Smooth muscle cell (in vitro differentiated cells): ENCODE measurements at regions not wholly inside any gene's neighbourhood (a gene's known extent, or its start where the extent isn't known, plus 50 kb on each side); places are given as distances from the start of the nearest gene placed in this dataset.
A peak's percentile ranks its signal among the peaks of the same experiment; 100 is the strongest.

Experiments used
- DNase-seq: peaks from one replicate; lab custom pipeline; 2025; ENCODE audit not compliant: unreplicated experiment; lab: John Stamatoyannopoulos, UW
- H2AFZ ChIP-seq: fragments of 200-600 bp; sonication (generic); 2 replicates; pipeline ENCODE4 v1.6.0; 2016; ENCODE audit warnings: antibody characterized with exemption, low read depth, mild to moderate bottlenecking
- H3F3A ChIP-seq: fragments of 200-600 bp; sonication (generic); 2 replicates; pipeline ENCODE4 v1.6.0; 2017; ENCODE audit warnings: antibody characterized with exemption, low read depth
- H3K27ac ChIP-seq: fragments of 200-600 bp; sonication (generic); 2 replicates; pipeline ENCODE4 v1.5.1; 2016; ENCODE audit warnings: low read depth, mild to moderate bottlenecking
- H3K27me3 ChIP-seq: fragments of 200-600 bp; sonication (generic); 2 replicates; pipeline ENCODE4 v1.6.1; 2016; ENCODE audit warnings: low read depth, mild to moderate bottlenecking
- H3K36me3 ChIP-seq: fragments of 200-600 bp; sonication (generic); 2 replicates; pipeline ENCODE4 v1.5.1; 2016; ENCODE audit warnings: low read depth
- H3K4me1 ChIP-seq: fragments of 200-600 bp; sonication (generic); 2 replicates; pipeline ENCODE4 v1.5.1; 2016; ENCODE audit warnings: low read depth
- H3K4me2 ChIP-seq: fragments of 200-600 bp; sonication (generic); 2 replicates; pipeline ENCODE4 v1.6.0; 2016; ENCODE audit warnings: mild to moderate bottlenecking
- H3K4me3 ChIP-seq: fragments of 200-600 bp; sonication (generic); 2 replicates; pipeline ENCODE4 v1.5.1; 2016; ENCODE audit warnings: mild to moderate bottlenecking
- H3K79me2 ChIP-seq: fragments of 200-600 bp; sonication (generic); 2 replicates; pipeline ENCODE4 v1.6.0; 2016; ENCODE audit warnings: low read depth, mild to moderate bottlenecking
- H3K9ac ChIP-seq: fragments of 200-600 bp; sonication (generic); 2 replicates; pipeline ENCODE4 v1.6.0; 2016; ENCODE audit warnings: low read depth
- H3K9me3 ChIP-seq: fragments of 200-600 bp; sonication (generic); replicated peaks from 2 replicates; pipeline ENCODE4 v1.5.1; 2016; ENCODE audit warnings: low read depth
- H4K20me1 ChIP-seq: fragments of 200-600 bp; sonication (generic); 2 replicates; pipeline ENCODE4 v1.6.0; 2016; ENCODE audit warnings: low read depth
- CTCF ChIP-seq: fragments of 200-600 bp; sonication (generic); IDR thresholded peaks from 2 replicates; pipeline ENCODE4 v1.5.1; 2017; ENCODE audit warnings: borderline replicate concordance, mild to moderate bottlenecking, antibody characterized with exemption; ENCODE audit not compliant: insufficient read depth, poor library complexity, severe bottlenecking
- WGBS: methylation state at CpG from one replicate; pipeline ENCODE4 v1.1.7; 2016; ENCODE audit warnings: low lambda C conversion rate; 5-methylcytosine and 5-hydroxymethylcytosine counted together

- Histone ChIP-seq H3K4me1 (no peaks in the 10 kb centered on the region), H3K27ac (no peak overlapping the region), H3K9ac (no peak overlapping the region), H3K79me2 (no peaks in the 10 kb centered on the region), H4K20me1 (no peaks in the 10 kb centered on the region), H3K27me3 (no peaks in the 10 kb centered on the region), H2AFZ (no peak overlapping the region), H3K4me3 (no peak overlapping the region), H3K36me3 (no peaks in the 10 kb centered on the region), H3K4me2 (no peak overlapping the region), H3K9me3 (no peaks in the 10 kb centered on the region), H3F3A (no peaks in the 10 kb centered on the region)
- DNase-seq, result no peak
- no peak for TF ChIP-seq CTCF
- 94% methylated on average over 2 of the region's 2 CpGs for WGBS
These were observed 256.7 kb downstream of the NAF1 start for GRCh38 chr4:162909952-162910351.

- peak overlapping the region; percentile 34 for H3K4me2 ChIP-seq
- no peak overlapping the region for H3K4me3 ChIP-seq
- H3K4me1 ChIP-seq, result no peaks in the 10 kb centered on the region
- H3K79me2 ChIP-seq, result no peaks in the 10 kb centered on the region
- H3K27me3 ChIP-seq, result no peaks in the 10 kb centered on the region
- WGBS, result 22% methylated on average over 3 of the region's 3 CpGs
- no peaks in the 10 kb centered on the region for H3K9me3 ChIP-seq
- no peaks in the 10 kb centered on the region for H4K20me1 ChIP-seq
- no peak for TF ChIP-seq CTCF
- H3F3A ChIP-seq, result no peaks in the 10 kb centered on the region
- no peak overlapping the region for H3K27ac ChIP-seq
- H3K9ac ChIP-seq, result no peak overlapping the region
- no peak overlapping the region for H2AFZ ChIP-seq
- no peak for DNase-seq
- H3K36me3 ChIP-seq, result no peaks in the 10 kb centered on the region
These were observed 272.3 kb downstream of the NAF1 start for GRCh38 chr4:162894387-162894786.

- Histone ChIP-seq H3K9ac (no peak overlapping the region), H3K36me3 (no peaks in the 10 kb centered on the region), H4K20me1 (no peaks in the 10 kb centered on the region), H3K4me1 (no peaks in the 10 kb centered on the region), H2AFZ (peak overlapping the region; percentile 57), H3F3A (no peaks in the 10 kb centered on the region), H3K27ac (peak overlapping the region; percentile 58), H3K9me3 (no peaks in the 10 kb centered on the region), H3K4me3 (no peak overlapping the region), H3K4me2 (peak overlapping the region; percentile 13), H3K79me2 (no peaks in the 10 kb centered on the region), H3K27me3 (no peaks in the 10 kb centered on the region)
- WGBS, result 42% methylated on average over 3 of the region's 3 CpGs
- no peak for DNase-seq
- TF ChIP-seq CTCF, result no peak
These were observed 274.6 kb downstream of the NAF1 start for GRCh38 chr4:162891788-162892707.

- H3K79me2 ChIP-seq, result no peaks in the 10 kb centered on the region
- no peaks in the 10 kb centered on the region for H4K20me1 ChIP-seq
- no peaks in the 10 kb centered on the region for H3K9me3 ChIP-seq
- H3K4me3 ChIP-seq, result no peak overlapping the region
- H3K27ac ChIP-seq, result no peak overlapping the region
- WGBS, result 73% methylated on average over 1 of the region's 1 CpG
- no peaks in the 10 kb centered on the region for H3K27me3 ChIP-seq
- DNase-seq, result no peak
- no peaks in the 10 kb centered on the region for H3K4me1 ChIP-seq
- no peaks in the 10 kb centered on the region for H3K36me3 ChIP-seq
- no peak overlapping the region for H3K4me2 ChIP-seq
- H2AFZ ChIP-seq, result no peak overlapping the region
- H3F3A ChIP-seq, result no peaks in the 10 kb centered on the region
- H3K9ac ChIP-seq, result no peak overlapping the region
- TF ChIP-seq CTCF, result no peak
These were observed 288.6 kb downstream of the NAF1 start for GRCh38 chr4:162878096-162878495.
